ENCODE measurements at regions not wholly inside any gene's neighbourhood (a gene's known extent, or its start where the extent isn't known, plus 50 kb on each side); places are given as distances from the start of the nearest gene placed in this dataset.
"Not testable (repeated sequence)": the region's sequence is repeated elsewhere in the genome, so short reads cannot be mapped to it uniquely, and the experiment has no call there.

- no peaks in the 10 kb centered on the region for H3K36me3 ChIP-seq (replicated peaks in 1 of 2; ENCODE audit: insufficient read depth in 1 of 2, low read depth in 2 of 2)
- no peak overlapping the region for H3K4me3 ChIP-seq
- DNase-seq (no peak), ATAC-seq (peak; percentile 24)
- no peaks in the 10 kb centered on the region for H3K9me3 ChIP-seq
- TF ChIP-seq CTCF (IDR thresholded peaks at IDR 0.05) (no peak), POLR2A (IDR thresholded peaks at IDR 0.05) (no peak)
- 71% methylated on average over 3 of the region's 3 CpGs for WGBS, 2 donors
- H3K27ac ChIP-seq, result peak overlapping the region in 2 of 4 donors; percentile 31 to 35
- intact Hi-C loops (cut with DNase I), result no loop called here
- no peaks in the 10 kb centered on the region for H3K4me1 ChIP-seq
- no peaks in the 10 kb centered on the region for H3K27me3 ChIP-seq
These were observed 57.9 kb upstream of the ITGB1 start for GRCh38 chr10:33015761-33016547.

- 89% methylated on average over 12 of the region's 25 CpGs; no CpG with 5 or more reads in 1 of the 2 donors for WGBS, 2 donors
- not testable (repeated sequence) for H3K36me3 ChIP-seq (replicated peaks in 1 of 2; ENCODE audit: insufficient read depth in 1 of 2, low read depth in 2 of 2); H3K4me3 ChIP-seq; H3K4me1 ChIP-seq; H3K27me3 ChIP-seq; ATAC-seq; DNase-seq; H3K9me3 ChIP-seq; H3K27ac ChIP-seq
- intact Hi-C loops (cut with DNase I), result loop anchor here (5.0 kb wide), 1 partner anchor 221 kb away; no protein-coding TSS in a partner anchor
These were observed 55.3 kb upstream of the ITGB1 start for GRCh38 chr10:33013331-33013730.

GRCh38 chr10:33012306-33012705, 54.3 kb upstream of the ITGB1 start:
- no peaks in the 10 kb centered on the region for H3K9me3 ChIP-seq
- intact Hi-C loops (cut with DNase I), result loop anchor here (5.0 kb wide), 1 partner anchor 220 kb away; no protein-coding TSS in a partner anchor
- ATAC-seq (no peak), DNase-seq (peak in 1 of 4 donors; percentile 34)
- H3K4me3 ChIP-seq, result no peak overlapping the region
- TF ChIP-seq CTCF (IDR thresholded peaks at IDR 0.05) (no peak), POLR2A (IDR thresholded peaks at IDR 0.05) (no peak)
- peaks cover 4% of the 10 kb centered on the region for H3K4me1 ChIP-seq
- no peaks in the 10 kb centered on the region for H3K36me3 ChIP-seq (replicated peaks in 1 of 2; ENCODE audit: insufficient read depth in 1 of 2, low read depth in 2 of 2)
- H3K27me3 ChIP-seq, result no peaks in the 10 kb centered on the region
- no peak overlapping the region for H3K27ac ChIP-seq
- WGBS, 2 donors, result 52 to 58% methylated on average over 5 of the region's 5 CpGs

GRCh38 chr10:33010132-33011037, 52.4 kb upstream of the ITGB1 start:
- peak; percentile 43 for ATAC-seq
- Histone ChIP-seq H3K36me3 (replicated peaks in 1 of 2; ENCODE audit: insufficient read depth in 1 of 2, low read depth in 2 of 2) (no peaks in the 10 kb centered on the region), H3K4me1 (peaks cover 8% of the 10 kb centered on the region), H3K27ac (peak overlapping the region in 2 of 4 donors; percentile 59 to 64), H3K27me3 (no peaks in the 10 kb centered on the region), H3K9me3 (no peaks in the 10 kb centered on the region), H3K4me3 (no peak overlapping the region)
- peak in 2 of 4 donors; percentile 20 to 27 for DNase-seq
- WGBS, 2 donors, result 33% methylated on average over 12 of the region's 12 CpGs
- TF ChIP-seq POLR2A (IDR thresholded peaks at IDR 0.05) (no peak), CTCF (IDR thresholded peaks at IDR 0.05) (peak in 5 of 7 experiments; percentile 9 to 45 (median 35))
- intact Hi-C loops (cut with DNase I), result loop anchor here (5.0 kb wide), 1 partner anchor 218 kb away; no protein-coding TSS in a partner anchor
